Hypothalamus (tissue), 51 donors: ENCODE measurements at regions not wholly inside any gene's neighbourhood (a gene's known extent, or its start where the extent isn't known, plus 50 kb on each side); places are given as distances from the start of the nearest gene placed in this dataset.
"Not testable (repeated sequence)": the region's sequence is repeated elsewhere in the genome, so short reads cannot be mapped to it uniquely, and the experiment has no call there.

Experiments
- DNase-seq, 51 donors: peaks; one replicate each; lab custom pipeline; 2025; lab: John Stamatoyannopoulos, UW

- not testable (repeated sequence) for DNase-seq
These were observed 3061.8 kb upstream of the TEKT4 start for GRCh38 chr2:91809391-91809790.

- no peak for DNase-seq
These were observed 3031.0 kb upstream of the TEKT4 start for GRCh38 chr2:91839904-91840868.

GRCh38 chr2:91842264-91842663 is 3029.0 kb upstream of the TEKT4 start:
- DNase-seq = not testable (repeated sequence)

GRCh38 chr2:91842913-91843312 is 3028.3 kb upstream of the TEKT4 start:
- DNase-seq = not testable (repeated sequence)

GRCh38 chr2:91843723-91844450 is 3027.3 kb upstream of the TEKT4 start:
- DNase-seq = not testable (repeated sequence)

- not testable (repeated sequence) for DNase-seq
These were observed 3026.8 kb upstream of the TEKT4 start for GRCh38 chr2:91844451-91844825.

GRCh38 chr2:91846388-91846787 is 3024.8 kb upstream of the TEKT4 start:
- not testable (repeated sequence) for DNase-seq

- DNase-seq = not testable (repeated sequence)
These were observed 3019.4 kb upstream of the TEKT4 start for GRCh38 chr2:91851689-91852420.

GRCh38 chr2:91856971-91857370 is 3014.3 kb upstream of the TEKT4 start:
- not testable (repeated sequence) for DNase-seq

- not testable (repeated sequence) for DNase-seq
These were observed 3013.5 kb upstream of the TEKT4 start for GRCh38 chr2:91857711-91858110.

GRCh38 chr2:91871716-91872115 is 2999.5 kb upstream of the TEKT4 start:
- DNase-seq = not testable (repeated sequence)

GRCh38 chr2:91873416-91873815 is 2997.8 kb upstream of the TEKT4 start:
- not testable (repeated sequence) for DNase-seq

GRCh38 chr2:91877658-91878210 is 2993.5 kb upstream of the TEKT4 start:
- not testable (repeated sequence) for DNase-seq

GRCh38 chr2:91895091-91895490 is 2976.1 kb upstream of the TEKT4 start:
- DNase-seq = not testable (repeated sequence)

GRCh38 chr2:91917602-91918001 is 2953.6 kb upstream of the TEKT4 start:
- not testable (repeated sequence) for DNase-seq
